BE2C (cell line): ENCODE measurements at regions not wholly inside any gene's neighbourhood (a gene's known extent, or its start where the extent isn't known, plus 50 kb on each side); places are given as distances from the start of the nearest gene placed in this dataset.

Source experiments
- DNase-seq: peaks from one replicate; pipeline ENCODE4 v3.0.0-alpha.2; 2020
- H3K27me3 ChIP-seq: fragments of 250-450 bp; sonication (Bioruptor Pico); 2 replicates; pipeline ENCODE4 v1.5.1; 2020; ENCODE audit warnings: mild to moderate bottlenecking
- H3K36me3 ChIP-seq: fragments of 250-450 bp; sonication (Bioruptor Pico); 2 replicates; pipeline ENCODE4 v1.5.1; 2020; ENCODE audit warnings: mild to moderate bottlenecking
- H3K4me1 ChIP-seq: fragments of 250-450 bp; sonication (Bioruptor Pico); 2 replicates; pipeline ENCODE4 v1.5.1; 2020
- H3K4me3 ChIP-seq: 2 replicates; pipeline ENCODE4 v1.5.1; 2011; ENCODE audit warnings: low read depth, low read length
- H3K9me3 ChIP-seq: fragments of 250-450 bp; sonication (Bioruptor Pico); 2 replicates; pipeline ENCODE4 v1.5.1; 2020
- CTCF ChIP-seq: IDR thresholded peaks from 2 replicates; pipeline ENCODE4 v1.5.1; 2012; ENCODE audit warnings: mild to moderate bottlenecking, low read depth, low read length

- no peak for TF ChIP-seq CTCF
- no peak for DNase-seq
- H3K4me1 ChIP-seq = no peaks in the 10 kb centered on the region
- H3K4me3 ChIP-seq = no peak overlapping the region
- no peaks in the 10 kb centered on the region for H3K27me3 ChIP-seq
- no peaks in the 10 kb centered on the region for H3K36me3 ChIP-seq
- no peaks in the 10 kb centered on the region for H3K9me3 ChIP-seq
Measured at GRCh38 chr2:238587776-238588660, 161.3 kb downstream of the ASB1 start.

DNA sequence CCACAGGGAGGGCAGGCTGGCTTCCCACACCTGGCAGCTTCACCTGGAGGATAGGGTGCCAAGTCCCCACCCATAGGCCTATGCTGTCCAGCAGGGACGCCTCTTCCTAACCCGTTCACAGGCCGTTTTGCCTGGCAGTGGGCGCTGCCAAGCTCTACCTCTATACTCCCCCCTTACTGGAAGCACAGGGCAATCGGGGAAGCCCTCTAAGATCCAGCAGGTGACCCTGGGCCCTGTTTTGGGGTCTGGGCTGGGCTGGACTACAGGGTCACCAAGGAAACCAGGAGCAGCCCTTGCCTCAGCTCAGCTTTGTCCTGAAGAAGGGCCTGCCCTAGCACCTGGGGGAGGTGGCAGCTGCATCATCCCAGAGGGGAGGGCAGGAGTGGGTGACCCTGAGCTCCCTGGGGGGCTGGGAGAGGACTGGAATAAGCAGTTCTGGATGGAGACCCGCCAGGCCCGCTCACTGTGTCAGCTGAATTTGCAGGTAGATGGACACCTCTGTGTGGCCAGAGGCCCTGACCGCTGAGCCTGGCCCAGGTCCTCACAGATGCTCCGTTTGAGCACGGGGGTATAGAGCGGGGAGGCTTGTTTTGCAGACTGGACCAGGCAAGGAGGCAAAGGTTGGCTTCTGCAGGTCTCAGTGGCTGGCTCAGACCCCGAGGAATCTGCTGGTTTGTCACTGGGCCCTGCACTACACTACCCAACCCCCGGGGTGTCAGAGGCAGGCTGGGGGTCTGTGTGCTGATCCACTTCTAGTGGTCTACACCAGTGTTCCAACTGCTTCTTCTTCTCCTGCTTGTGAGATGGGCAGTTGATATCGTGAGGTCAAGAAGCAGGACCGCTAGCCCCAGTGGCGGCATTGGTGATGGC, 163.1 kb downstream of the ASB1 start:
- Histone ChIP-seq H3K36me3 (no peaks in the 10 kb centered on the region), H3K27me3 (no peaks in the 10 kb centered on the region), H3K4me1 (no peaks in the 10 kb centered on the region), H3K9me3 (no peaks in the 10 kb centered on the region), H3K4me3 (no peak overlapping the region)
- TF ChIP-seq CTCF = no peak
- no peak for DNase-seq

DNA sequence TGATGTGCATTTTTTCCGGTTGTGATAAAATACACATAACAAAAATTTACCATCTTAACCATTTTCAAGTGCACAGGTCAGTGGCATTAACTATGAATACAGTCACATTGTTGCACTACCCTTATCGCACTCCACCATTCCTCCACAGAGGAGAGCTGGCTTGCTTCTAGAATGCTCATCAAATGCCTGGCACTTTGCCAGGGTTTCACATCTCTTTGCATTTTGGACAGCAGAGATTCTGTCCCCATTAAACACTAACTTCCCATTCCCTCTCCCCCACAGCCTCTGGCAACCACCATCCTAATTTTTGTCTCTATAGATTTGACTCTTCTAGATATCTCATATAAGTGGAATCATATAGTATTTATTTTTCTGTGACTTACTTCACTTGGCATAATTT, 165.0 kb downstream of the ASB1 start:
- TF ChIP-seq CTCF = no peak
- H3K27me3 ChIP-seq = peaks cover 4% of the 10 kb centered on the region; the same call in 1 of the 2 replicates
- DNase-seq = no peak

DNA sequence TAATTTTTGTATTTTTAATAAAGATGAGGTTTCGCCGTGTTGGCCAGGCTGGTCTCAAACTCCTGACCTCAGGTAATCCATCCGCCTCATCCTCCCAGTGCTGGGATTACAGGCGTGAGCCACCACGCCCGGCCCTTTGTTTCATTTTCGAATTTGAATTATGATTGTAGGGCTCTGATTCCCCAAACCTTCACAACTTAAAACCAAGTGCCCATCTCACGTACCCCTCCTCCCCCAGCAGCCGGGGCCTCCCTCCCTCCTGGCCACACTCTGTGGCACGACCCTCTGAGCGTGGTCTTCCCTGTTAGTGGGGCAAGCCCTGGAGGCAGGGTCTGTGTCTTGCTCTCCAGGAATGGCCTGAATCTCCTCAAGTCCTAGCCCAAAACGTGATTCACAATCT, 166.5 kb downstream of the ASB1 start:
- Histone ChIP-seq H3K27me3 (peaks cover 8% of the 10 kb centered on the region; the same call in 1 of the 2 replicates), H3K9me3 (no peaks in the 10 kb centered on the region), H3K4me3 (no peak overlapping the region), H3K36me3 (no peaks in the 10 kb centered on the region), H3K4me1 (no peaks in the 10 kb centered on the region)
- no peak for TF ChIP-seq CTCF
- no peak for DNase-seq

More for the DNA sequence above, 165.0 kb downstream of the ASB1 start:
- Histone ChIP-seq H3K36me3 (no peaks in the 10 kb centered on the region), H3K4me3 (no peak overlapping the region), H3K9me3 (no peaks in the 10 kb centered on the region), H3K4me1 (no peaks in the 10 kb centered on the region)

DNA sequence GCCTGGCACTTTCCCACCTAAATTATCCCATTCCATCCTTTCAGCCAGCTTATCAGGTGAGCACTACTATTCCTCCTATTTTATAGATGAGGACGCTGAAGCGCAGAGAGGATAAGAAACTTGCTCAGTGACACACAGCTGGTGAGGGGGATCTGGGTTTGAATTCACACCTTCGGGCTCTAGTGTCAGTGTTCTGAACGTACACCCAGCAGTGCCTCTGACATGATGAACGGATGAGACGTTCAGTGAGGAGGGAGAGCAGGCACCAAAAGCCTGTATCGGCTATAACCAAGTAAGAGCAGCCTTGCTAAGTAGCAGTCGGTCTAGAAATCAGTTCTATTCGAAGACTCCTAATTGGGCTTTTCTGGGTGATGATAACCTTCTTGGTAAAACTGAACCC, 167.0 kb downstream of the ASB1 start:
- no peak overlapping the region for H3K4me3 ChIP-seq
- H3K27me3 ChIP-seq = peaks cover 8% of the 10 kb centered on the region; the same call in 1 of the 2 replicates
- no peaks in the 10 kb centered on the region for H3K9me3 ChIP-seq
- H3K4me1 ChIP-seq = no peaks in the 10 kb centered on the region
- no peak for TF ChIP-seq CTCF
- H3K36me3 ChIP-seq = no peaks in the 10 kb centered on the region
- no peak for DNase-seq
